MG63 (cell line): ENCODE measurements at regions not wholly inside any gene's neighbourhood (a gene's known extent, or its start where the extent isn't known, plus 50 kb on each side); places are given as distances from the start of the nearest gene placed in this dataset.

Source experiments
- DNase-seq: peaks from one replicate; pipeline ENCODE4 v3.0.0-alpha.2; 2020
- H3K27me3 ChIP-seq: fragments of 250-450 bp; sonication (Bioruptor Pico); 2 replicates; pipeline ENCODE4 v1.5.1; 2020; ENCODE audit warnings: mild to moderate bottlenecking, moderate library complexity
- H3K36me3 ChIP-seq: fragments of 250-450 bp; sonication (Bioruptor Pico); 2 replicates; pipeline ENCODE4 v1.5.1; 2020; ENCODE audit warnings: mild to moderate bottlenecking, moderate library complexity
- H3K4me3 ChIP-seq: fragments of 250-450 bp; sonication (Bioruptor Pico); 2 replicates; pipeline ENCODE4 v1.5.1; 2020; ENCODE audit warnings: mild to moderate bottlenecking, moderate library complexity
- H3K9me3 ChIP-seq: fragments of 250-450 bp; sonication (Bioruptor Pico); 2 replicates; pipeline ENCODE4 v1.5.1; 2020; ENCODE audit warnings: mild to moderate bottlenecking, moderate library complexity

GRCh38 chr9:130755377-130756007, 61.9 kb downstream of the EXOSC2 start:
- no peak overlapping the region for H3K4me3 ChIP-seq
- no peaks in the 10 kb centered on the region for H3K27me3 ChIP-seq
- DNase-seq, result no peak
- H3K9me3 ChIP-seq, result no peaks in the 10 kb centered on the region
- no peaks in the 10 kb centered on the region for H3K36me3 ChIP-seq

DNA sequence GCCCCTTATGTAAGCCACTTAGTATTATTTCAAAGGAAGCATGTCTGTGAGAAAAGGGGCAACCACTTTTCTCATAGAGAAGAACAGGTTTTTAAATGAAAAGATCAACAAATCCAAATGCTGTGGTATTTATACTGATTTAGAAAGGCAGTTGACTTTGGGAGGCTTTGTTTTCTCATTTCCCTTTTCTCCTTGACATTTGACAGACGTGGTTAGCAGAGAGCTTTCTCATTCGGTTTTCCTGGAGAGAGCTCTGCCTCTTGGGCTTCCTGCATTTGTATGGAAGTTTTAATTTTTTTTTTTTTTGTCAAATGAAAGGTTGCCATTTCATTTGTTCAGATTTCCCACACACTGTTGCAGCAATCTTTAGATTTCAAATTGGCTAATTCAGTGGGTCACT, 62.5 kb downstream of the EXOSC2 start:
- Histone ChIP-seq H3K4me3 (no peak overlapping the region), H3K36me3 (no peaks in the 10 kb centered on the region), H3K9me3 (no peaks in the 10 kb centered on the region), H3K27me3 (no peaks in the 10 kb centered on the region)
- no peak for DNase-seq

GRCh38 chr9:130756455-130757152, 63.0 kb downstream of the EXOSC2 start:
- Histone ChIP-seq H3K27me3 (no peaks in the 10 kb centered on the region), H3K9me3 (no peaks in the 10 kb centered on the region)
- no peak for DNase-seq

GRCh38 chr9:130759738-130760137, 66.2 kb downstream of the EXOSC2 start:
- H3K36me3 ChIP-seq, result no peaks in the 10 kb centered on the region
- H3K27me3 ChIP-seq, result no peaks in the 10 kb centered on the region
- DNase-seq, result no peak
- H3K4me3 ChIP-seq, result no peak overlapping the region
- H3K9me3 ChIP-seq, result no peaks in the 10 kb centered on the region; the same call in 1 of the 2 replicates

More at GRCh38 chr9:130756455-130757152, 63.0 kb downstream of the EXOSC2 start:
- H3K36me3 ChIP-seq, result no peaks in the 10 kb centered on the region
- H3K4me3 ChIP-seq, result no peak overlapping the region

- DNase-seq, result no peak
- no peaks in the 10 kb centered on the region; the same call in 1 of the 2 replicates for H3K9me3 ChIP-seq
- H3K27me3 ChIP-seq, result no peaks in the 10 kb centered on the region
- H3K4me3 ChIP-seq, result no peak overlapping the region
- no peaks in the 10 kb centered on the region for H3K36me3 ChIP-seq
Observed at GRCh38 chr9:130763331-130764171, 70.0 kb downstream of the EXOSC2 start.

GRCh38 chr9:130765137-130766020, 69.7 kb upstream of the ABL1 start:
- Histone ChIP-seq H3K27me3 (no peaks in the 10 kb centered on the region), H3K9me3 (no peaks in the 10 kb centered on the region; the same call in 1 of the 2 replicates), H3K4me3 (no peak overlapping the region), H3K36me3 (no peaks in the 10 kb centered on the region)
- no peak for DNase-seq

- DNase-seq, result no peak
- H3K4me3 ChIP-seq, result no peak overlapping the region
- H3K36me3 ChIP-seq, result no peaks in the 10 kb centered on the region
Observed at GRCh38 chr9:130766021-130766926, 68.8 kb upstream of the ABL1 start.

GRCh38 chr9:130766927-130767307, 68.1 kb upstream of the ABL1 start:
- DNase-seq, result no peak
- Histone ChIP-seq H3K9me3 (no peaks in the 10 kb centered on the region; the same call in 1 of the 2 replicates), H3K27me3 (no peaks in the 10 kb centered on the region), H3K4me3 (no peak overlapping the region), H3K36me3 (no peaks in the 10 kb centered on the region)

More at GRCh38 chr9:130766021-130766926, 68.8 kb upstream of the ABL1 start:
- H3K27me3 ChIP-seq, result no peaks in the 10 kb centered on the region
- H3K9me3 ChIP-seq, result no peaks in the 10 kb centered on the region; the same call in 1 of the 2 replicates

- H3K36me3 ChIP-seq, result no peaks in the 10 kb centered on the region
- no peak overlapping the region for H3K4me3 ChIP-seq
- H3K27me3 ChIP-seq, result no peaks in the 10 kb centered on the region
- DNase-seq, result no peak
- no peaks in the 10 kb centered on the region for H3K9me3 ChIP-seq
Observed at GRCh38 chr9:130768265-130768664, 66.8 kb upstream of the ABL1 start.

DNA sequence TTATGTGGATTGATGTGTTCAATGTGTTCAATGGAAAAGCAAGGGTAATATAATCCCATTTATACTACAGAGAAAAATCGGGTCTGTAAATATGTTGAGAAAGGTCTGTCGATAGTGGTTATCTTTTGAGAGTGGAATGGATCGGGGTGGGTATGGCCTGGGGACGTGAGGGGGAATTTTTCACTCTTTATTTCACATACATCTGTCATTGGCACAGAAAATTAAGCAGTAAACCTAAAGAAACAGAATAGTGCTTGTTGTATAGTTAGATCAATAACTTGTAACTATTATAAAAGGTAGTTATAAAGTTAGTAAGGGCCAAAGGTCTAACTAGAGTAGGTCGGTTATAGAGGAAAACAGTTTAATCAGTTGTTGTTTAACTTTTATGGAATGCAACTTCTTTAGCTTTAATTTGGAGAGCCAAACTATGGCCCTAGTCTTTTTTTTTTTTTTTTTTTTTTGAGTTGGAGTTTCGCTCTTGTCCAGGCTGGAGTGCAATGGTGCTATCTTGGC, 66.1 kb upstream of the ABL1 start:
- Histone ChIP-seq H3K36me3 (no peaks in the 10 kb centered on the region), H3K9me3 (no peaks in the 10 kb centered on the region), H3K4me3 (no peak overlapping the region), H3K27me3 (no peaks in the 10 kb centered on the region)
- no peak for DNase-seq

- Histone ChIP-seq H3K36me3 (no peaks in the 10 kb centered on the region), H3K9me3 (peaks cover 4% of the 10 kb centered on the region), H3K27me3 (no peaks in the 10 kb centered on the region), H3K4me3 (no peak overlapping the region)
- DNase-seq, result no peak
Observed at GRCh38 chr9:130770093-130770492, 65.0 kb upstream of the ABL1 start.

GRCh38 chr9:130770679-130771442, 64.2 kb upstream of the ABL1 start:
- no peak for DNase-seq
- no peaks in the 10 kb centered on the region for H3K27me3 ChIP-seq
- no peak overlapping the region for H3K4me3 ChIP-seq

DNA sequence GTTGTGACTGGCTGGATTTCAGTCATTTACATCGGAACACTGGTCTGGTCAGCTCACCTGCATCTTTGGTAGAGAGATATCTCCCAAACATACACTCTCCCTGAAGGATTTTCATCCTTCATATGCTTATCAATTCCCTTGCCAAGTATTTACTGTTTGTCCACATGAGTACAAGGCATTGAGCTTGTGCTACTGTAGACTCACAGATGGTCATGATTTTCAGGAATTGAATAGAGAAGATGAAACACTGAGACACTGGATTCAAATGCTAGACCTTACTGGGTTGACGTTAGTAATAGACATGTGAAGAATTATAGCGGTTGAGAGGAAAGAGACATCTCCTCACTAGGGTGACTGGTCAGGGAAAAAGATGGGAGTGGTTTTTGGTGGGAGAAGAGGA, 62.9 kb upstream of the ABL1 start:
- Histone ChIP-seq H3K27me3 (no peaks in the 10 kb centered on the region), H3K36me3 (no peaks in the 10 kb centered on the region), H3K9me3 (peaks cover 14% of the 10 kb centered on the region), H3K4me3 (no peak overlapping the region)
- no peak for DNase-seq

More at GRCh38 chr9:130770679-130771442, 64.2 kb upstream of the ABL1 start:
- Histone ChIP-seq H3K9me3 (peaks cover 12% of the 10 kb centered on the region), H3K36me3 (no peaks in the 10 kb centered on the region)

- H3K4me3 ChIP-seq, result no peak overlapping the region
- no peaks in the 10 kb centered on the region for H3K27me3 ChIP-seq
- peaks cover 14% of the 10 kb centered on the region for H3K9me3 ChIP-seq
- H3K36me3 ChIP-seq, result no peaks in the 10 kb centered on the region
- DNase-seq, result no peak
Observed at GRCh38 chr9:130774183-130774582, 60.9 kb upstream of the ABL1 start.
